ENCODE measurements at regions not wholly inside any gene's neighbourhood (a gene's known extent, or its start where the extent isn't known, plus 50 kb on each side); places are given as distances from the start of the nearest gene placed in this dataset.
"Not testable (repeated sequence)": the region's sequence is repeated elsewhere in the genome, so short reads cannot be mapped to it uniquely, and the experiment has no call there.

DNA sequence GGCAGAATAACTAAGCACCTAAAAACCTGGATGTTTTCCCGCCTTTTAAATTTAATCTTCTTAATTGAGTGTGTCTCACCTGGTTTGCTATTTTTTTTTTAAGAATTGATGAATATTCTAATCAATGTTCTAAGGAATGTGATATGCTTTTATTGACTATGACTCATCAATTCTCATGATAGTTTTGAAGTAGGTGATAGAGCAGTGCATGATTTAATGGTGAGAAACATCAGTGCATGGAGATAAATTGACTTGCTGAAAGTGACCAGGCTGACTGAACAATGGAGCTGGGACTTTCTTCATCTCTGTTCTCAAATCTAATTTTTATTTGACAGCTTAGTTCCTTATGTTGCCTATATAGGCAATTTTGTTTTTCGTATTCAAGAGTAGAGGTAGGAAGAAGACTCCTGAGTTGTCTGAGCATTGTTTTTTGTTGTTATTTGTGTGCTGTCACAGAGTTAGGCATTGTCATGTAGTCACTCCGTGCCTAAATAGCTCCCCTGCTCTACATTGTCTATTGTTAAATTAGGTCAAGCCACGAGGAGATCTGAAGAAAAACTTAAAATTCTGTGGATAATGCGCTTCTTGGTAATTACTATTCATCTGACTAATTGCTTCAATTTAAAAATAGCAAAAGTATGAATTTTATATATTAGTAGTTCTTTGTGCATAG, 59.0 kb upstream of the NUTM2F start:
- not testable (repeated sequence) for H3K9ac ChIP-seq (ENCODE audit: low read length); DNase-seq; H3K4ac ChIP-seq (ENCODE audit: low read depth, low read length); H3K79me2 ChIP-seq (ENCODE audit: control insufficient read depth, insufficient read depth, low read length); H2BK5ac ChIP-seq (ENCODE audit: low read length); H3K27ac ChIP-seq (ENCODE audit: low read depth, low read length); H3K4me1 ChIP-seq (ENCODE audit: control insufficient read depth, low read depth, low read length); H3K18ac ChIP-seq (ENCODE audit: low read length); H3K79me1 ChIP-seq (ENCODE audit: low read length); H2BK120ac ChIP-seq (ENCODE audit: low read depth, low read length); H3K23ac ChIP-seq (ENCODE audit: low read length); H2BK15ac ChIP-seq (replicated peaks; ENCODE audit: low read depth); H4K8ac ChIP-seq (ENCODE audit: low read depth, low read length); H3K27me3 ChIP-seq (ENCODE audit: insufficient read depth, low read length, poor library complexity); H4K5ac ChIP-seq (ENCODE audit: low read length); H3K4me3 ChIP-seq (ENCODE audit: low read length); H3K56ac ChIP-seq (ENCODE audit: low read length); H3K36me3 ChIP-seq (ENCODE audit: control insufficient read depth, insufficient read depth, low read length); H2AK5ac ChIP-seq (ENCODE audit: low read length); H3K4me2 ChIP-seq (ENCODE audit: low read length)
- WGBS (ENCODE audit: extremely low coverage, insufficient coverage, low lambda C conversion rate): no CpG with 5 or more reads among the region's 5 CpGs

DNA sequence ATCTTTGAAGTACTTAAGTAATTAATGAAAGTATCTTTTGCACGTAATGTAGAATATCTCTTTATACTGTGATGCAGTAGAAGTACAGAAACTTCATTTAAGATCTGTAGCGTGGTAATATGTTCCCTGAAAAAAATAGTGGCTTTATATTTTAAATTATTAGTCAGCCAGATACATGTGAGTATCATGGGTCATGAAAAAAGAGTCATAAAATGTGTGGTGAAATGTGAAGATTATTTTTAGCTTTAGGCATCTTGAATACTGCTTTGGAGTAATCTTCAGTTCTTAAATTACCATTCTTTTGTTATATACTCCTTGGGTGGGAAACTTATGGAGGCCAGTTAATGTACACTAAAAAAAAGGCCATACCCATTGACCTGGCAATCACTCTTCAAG, 59.6 kb upstream of the NUTM2F start:
- DNase-seq; H3K27me3 ChIP-seq (ENCODE audit: insufficient read depth, low read length, poor library complexity); H3K9ac ChIP-seq (ENCODE audit: low read length); H2BK120ac ChIP-seq (ENCODE audit: low read depth, low read length); H3K23ac ChIP-seq (ENCODE audit: low read length); H3K79me1 ChIP-seq (ENCODE audit: low read length); H2BK15ac ChIP-seq (replicated peaks; ENCODE audit: low read depth); H4K5ac ChIP-seq (ENCODE audit: low read length); H3K18ac ChIP-seq (ENCODE audit: low read length); H2BK5ac ChIP-seq (ENCODE audit: low read length); H4K8ac ChIP-seq (ENCODE audit: low read depth, low read length); H3K56ac ChIP-seq (ENCODE audit: low read length); H3K4ac ChIP-seq (ENCODE audit: low read depth, low read length); H3K4me2 ChIP-seq (ENCODE audit: low read length); H3K36me3 ChIP-seq (ENCODE audit: control insufficient read depth, insufficient read depth, low read length); H3K27ac ChIP-seq (ENCODE audit: low read depth, low read length); H3K4me1 ChIP-seq (ENCODE audit: control insufficient read depth, low read depth, low read length); H3K4me3 ChIP-seq (ENCODE audit: low read length); H2AK5ac ChIP-seq (ENCODE audit: low read length); H3K79me2 ChIP-seq (ENCODE audit: control insufficient read depth, insufficient read depth, low read length): not testable (repeated sequence)
- no CpG with 5 or more reads among the region's 2 CpGs for WGBS (ENCODE audit: extremely low coverage, insufficient coverage, low lambda C conversion rate)

DNA sequence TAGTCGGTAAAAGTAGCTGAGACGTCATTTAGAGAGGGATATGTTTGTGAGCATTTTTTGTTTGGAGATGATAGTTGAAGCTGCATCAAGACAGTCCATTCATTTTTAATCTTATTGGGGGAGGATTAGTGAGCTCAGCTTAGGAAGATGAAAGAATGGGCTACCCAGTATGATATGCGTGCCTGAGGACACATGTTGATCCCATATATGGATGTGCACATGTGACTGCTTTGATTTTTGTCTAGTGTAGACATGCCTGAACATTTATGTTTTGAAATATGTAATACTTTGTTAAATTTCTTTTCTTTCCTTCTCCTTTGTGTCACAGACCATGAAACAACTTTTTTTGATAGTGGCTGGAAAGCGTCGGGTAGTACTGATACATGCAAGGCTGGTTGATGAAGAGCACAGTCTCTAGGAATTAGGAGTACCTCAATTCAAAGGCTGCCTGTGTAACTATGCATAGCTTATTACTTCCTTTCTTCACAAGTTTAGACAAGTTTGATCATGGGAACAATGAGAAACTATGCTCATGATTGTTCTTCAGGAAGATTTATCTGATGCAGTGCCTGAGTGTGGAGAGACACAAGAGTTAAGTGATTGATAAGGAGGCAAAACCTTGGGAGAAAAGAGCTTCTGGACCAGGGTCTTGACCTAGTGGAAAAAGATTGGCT, 62.1 kb upstream of the NUTM2F start:
- H3K18ac ChIP-seq (ENCODE audit: low read length); H2BK15ac ChIP-seq (replicated peaks; ENCODE audit: low read depth); H3K4me1 ChIP-seq (ENCODE audit: control insufficient read depth, low read depth, low read length); DNase-seq; H3K4me3 ChIP-seq (ENCODE audit: low read length); H2AK5ac ChIP-seq (ENCODE audit: low read length); H3K4me2 ChIP-seq (ENCODE audit: low read length); H3K9ac ChIP-seq (ENCODE audit: low read length); H2BK5ac ChIP-seq (ENCODE audit: low read length); H4K5ac ChIP-seq (ENCODE audit: low read length); H3K27ac ChIP-seq (ENCODE audit: low read depth, low read length); H3K36me3 ChIP-seq (ENCODE audit: control insufficient read depth, insufficient read depth, low read length); H3K4ac ChIP-seq (ENCODE audit: low read depth, low read length); H2BK120ac ChIP-seq (ENCODE audit: low read depth, low read length); H3K79me1 ChIP-seq (ENCODE audit: low read length); H3K56ac ChIP-seq (ENCODE audit: low read length); H3K23ac ChIP-seq (ENCODE audit: low read length); H3K79me2 ChIP-seq (ENCODE audit: control insufficient read depth, insufficient read depth, low read length); H3K27me3 ChIP-seq (ENCODE audit: insufficient read depth, low read length, poor library complexity); H4K8ac ChIP-seq (ENCODE audit: low read depth, low read length): not testable (repeated sequence)
- no CpG with 5 or more reads among the region's 5 CpGs for WGBS (ENCODE audit: extremely low coverage, insufficient coverage, low lambda C conversion rate)

DNA sequence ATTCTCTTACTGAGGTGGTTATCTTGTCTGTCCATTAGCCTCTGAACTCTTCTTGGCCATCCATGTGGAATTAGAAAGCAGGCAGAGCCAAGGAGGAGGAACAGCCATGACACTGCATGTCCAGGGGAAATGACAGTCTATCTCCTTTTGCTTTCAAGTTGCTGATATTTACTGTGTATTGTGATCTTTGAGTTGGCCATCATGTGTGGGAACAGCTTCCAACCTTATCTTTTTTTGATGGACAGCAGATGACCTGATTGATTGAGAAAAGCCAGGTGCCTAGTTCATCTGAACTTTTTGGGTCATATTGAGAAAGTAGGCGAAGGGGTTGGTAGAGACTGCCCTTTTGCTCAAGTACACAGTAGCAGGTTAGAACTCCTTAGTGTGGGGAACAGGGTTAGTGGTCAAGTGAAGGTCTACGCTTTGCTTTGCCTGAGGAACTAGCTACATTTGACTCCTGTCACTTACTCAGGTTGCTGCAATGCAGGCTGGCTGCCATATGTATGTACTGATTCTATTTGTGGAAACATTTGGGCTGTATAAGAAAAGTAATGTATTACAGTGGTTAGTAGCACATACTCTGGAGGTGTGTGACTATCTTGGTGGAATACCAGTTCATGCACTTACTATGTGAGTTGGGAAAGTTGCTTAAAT, 64.7 kb upstream of the NUTM2F start:
- H3K18ac ChIP-seq (ENCODE audit: low read length); H3K79me1 ChIP-seq (ENCODE audit: low read length); H2BK5ac ChIP-seq (ENCODE audit: low read length); H3K4me2 ChIP-seq (ENCODE audit: low read length); H2BK120ac ChIP-seq (ENCODE audit: low read depth, low read length); H3K79me2 ChIP-seq (ENCODE audit: control insufficient read depth, insufficient read depth, low read length); H2BK15ac ChIP-seq (replicated peaks; ENCODE audit: low read depth); H4K5ac ChIP-seq (ENCODE audit: low read length); H3K4me1 ChIP-seq (ENCODE audit: control insufficient read depth, low read depth, low read length); H3K4ac ChIP-seq (ENCODE audit: low read depth, low read length); H4K8ac ChIP-seq (ENCODE audit: low read depth, low read length); H3K27ac ChIP-seq (ENCODE audit: low read depth, low read length); H3K4me3 ChIP-seq (ENCODE audit: low read length); H3K36me3 ChIP-seq (ENCODE audit: control insufficient read depth, insufficient read depth, low read length); H2AK5ac ChIP-seq (ENCODE audit: low read length); H3K27me3 ChIP-seq (ENCODE audit: insufficient read depth, low read length, poor library complexity); H3K56ac ChIP-seq (ENCODE audit: low read length); H3K23ac ChIP-seq (ENCODE audit: low read length); H3K9ac ChIP-seq (ENCODE audit: low read length); DNase-seq: not testable (repeated sequence)
- no CpG with 5 or more reads among the region's 2 CpGs for WGBS (ENCODE audit: extremely low coverage, insufficient coverage, low lambda C conversion rate)

DNA sequence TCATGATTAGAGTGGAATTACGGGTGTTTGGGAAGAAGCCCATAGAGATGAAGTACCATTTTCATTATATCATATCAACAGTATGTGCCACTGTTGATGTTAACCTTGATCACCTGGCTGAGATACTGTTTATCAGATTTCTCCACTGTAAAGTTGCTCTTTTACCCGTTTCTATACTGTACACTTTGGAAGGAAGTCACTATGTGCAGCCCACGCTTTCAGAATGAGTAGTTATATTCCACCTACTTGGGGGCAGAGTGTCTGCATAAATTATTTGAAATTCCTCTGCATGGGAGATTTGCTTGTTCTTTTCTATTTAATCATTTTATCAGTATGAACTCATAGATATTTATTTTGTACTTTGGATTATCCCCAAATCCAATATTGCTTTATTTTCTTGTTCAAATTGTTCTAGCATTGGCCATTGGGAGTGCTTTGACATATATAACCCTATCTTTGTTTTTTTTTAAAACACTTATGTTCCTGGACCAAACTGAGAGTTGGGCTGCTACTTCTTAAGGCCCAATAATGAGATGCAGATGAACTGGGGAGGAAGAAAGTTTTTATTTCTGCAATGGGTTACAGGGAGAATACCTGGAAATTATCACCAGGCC, 69.4 kb upstream of the NUTM2F start:
- H3K4me3 ChIP-seq (ENCODE audit: low read length); H3K18ac ChIP-seq (ENCODE audit: low read length); H3K79me1 ChIP-seq (ENCODE audit: low read length); H2BK120ac ChIP-seq (ENCODE audit: low read depth, low read length); H3K56ac ChIP-seq (ENCODE audit: low read length); H2BK5ac ChIP-seq (ENCODE audit: low read length); H3K4me1 ChIP-seq (ENCODE audit: control insufficient read depth, low read depth, low read length); H3K4ac ChIP-seq (ENCODE audit: low read depth, low read length); H4K5ac ChIP-seq (ENCODE audit: low read length); DNase-seq; H3K9ac ChIP-seq (ENCODE audit: low read length); H3K79me2 ChIP-seq (ENCODE audit: control insufficient read depth, insufficient read depth, low read length); H2AK5ac ChIP-seq (ENCODE audit: low read length); H3K23ac ChIP-seq (ENCODE audit: low read length); H2BK15ac ChIP-seq (replicated peaks; ENCODE audit: low read depth); H4K8ac ChIP-seq (ENCODE audit: low read depth, low read length); H3K36me3 ChIP-seq (ENCODE audit: control insufficient read depth, insufficient read depth, low read length); H3K27ac ChIP-seq (ENCODE audit: low read depth, low read length); H3K27me3 ChIP-seq (ENCODE audit: insufficient read depth, low read length, poor library complexity); H3K4me2 ChIP-seq (ENCODE audit: low read length): not testable (repeated sequence)
- no CpG with 5 or more reads among the region's 3 CpGs for WGBS (ENCODE audit: extremely low coverage, insufficient coverage, low lambda C conversion rate)
